Esophagus squamous epithelium (tissue), 5 donors: ENCODE measurements at regions not wholly inside any gene's neighbourhood (a gene's known extent, or its start where the extent isn't known, plus 50 kb on each side); places are given as distances from the start of the nearest gene placed in this dataset.
"Not testable (repeated sequence)": the region's sequence is repeated elsewhere in the genome, so short reads cannot be mapped to it uniquely, and the experiment has no call there.

Source experiments
- DNase-seq: peaks from one replicate; lab custom pipeline; 2025; lab: John Stamatoyannopoulos, UW
- H3K27ac ChIP-seq, 4 donors: fragments of 200-600 bp; sonication (generic); one replicate each; pipeline ENCODE4 v1.5.1; 2016 to 2019; ENCODE audit warnings: mild to moderate bottlenecking in 1 of 4
- H3K27me3 ChIP-seq, 4 donors: fragments of 200-600 bp; sonication (generic); 1 replicate in 3 of 4; 2 replicates in 1 of 4; pipeline versions ENCODE4 v1.5.1 to v1.6.0; 2017 to 2021; ENCODE audit warnings: antibody characterized with exemption in 1 of 4
- H3K36me3 ChIP-seq, 3 donors: fragments of 200-600 bp; sonication (generic); one replicate each; pipeline ENCODE4 v1.5.1; 2016 to 2019
- H3K4me1 ChIP-seq, 3 donors: fragments of 200-600 bp; sonication (generic); one replicate each; pipeline ENCODE4 v1.5.1; 2017 to 2019
- H3K4me3 ChIP-seq, 4 donors: fragments of 200-600 bp; sonication (generic); 1 replicate in 3 of 4; 2 replicates in 1 of 4; pipeline ENCODE4 v1.5.1; 2016 to 2019; ENCODE audit warnings: mild to moderate bottlenecking in 2 of 4, moderate library complexity in 1 of 4
- H3K9me3 ChIP-seq, 3 donors: fragments of 200-600 bp; sonication (generic); one replicate each; pipeline ENCODE4 v1.5.1; 2016 to 2019
- CTCF ChIP-seq, 6 experiments: fragments of 450-650 bp in 4 of 6; fragments of 200-600 bp in 2 of 6; sonication (generic) in 2 of 6; IDR thresholded peaks; one replicate each; pipeline ENCODE4 v1.5.1; 2016 to 2019; ENCODE audit warnings: antibody characterized with exemption in 6 of 6, mild to moderate bottlenecking in 4 of 6, moderate library complexity in 4 of 6
- POLR2A ChIP-seq, 4 donors: fragments of 450-650 bp; IDR thresholded peaks; one replicate each; pipeline ENCODE4 v1.6.1; 2017; ENCODE audit warnings: antibody characterized with exemption in 4 of 4, mild to moderate bottlenecking in 4 of 4, moderate library complexity in 3 of 4
- WGBS, 2 donors: methylation state at CpG; one replicate each; pipeline ENCODE4 v1.1.5; 2018; 5-methylcytosine and 5-hydroxymethylcytosine counted together
- intact Hi-C: fragments of 100-400 bp; cut with DNase I; formaldehyde crosslinking; loops from one replicate; pipeline ENCODE4 v1.15.0; 2022
- donor health status: DM: yes; HTN: yes; CAD: no.

- WGBS, 2 donors, result 40 to 50% methylated on average over 1 of the region's 1 CpG
- Histone ChIP-seq H3K27ac (no peak overlapping the region), H3K4me1 (no peaks in the 10 kb centered on the region), H3K4me3 (no peak overlapping the region), H3K9me3 (no peaks in the 10 kb centered on the region), H3K36me3 (no peaks in the 10 kb centered on the region), H3K27me3 (no peaks in the 10 kb centered on the region)
- intact Hi-C loops, result no loop called here
- TF ChIP-seq CTCF (IDR thresholded peaks at IDR 0.05) (no peak), POLR2A (IDR thresholded peaks at IDR 0.05) (no peak)
- DNase-seq, result no peak
Observed at GRCh38 chr6:86079938-86080337, 437.3 kb upstream of the SYNCRIP start.

- Histone ChIP-seq H3K4me1 (no peaks in the 10 kb centered on the region), H3K4me3 (no peak overlapping the region), H3K27me3 (no peaks in the 10 kb centered on the region), H3K27ac (no peak overlapping the region), H3K36me3 (no peaks in the 10 kb centered on the region), H3K9me3 (peaks cover 0 to 9% (median 0%) of the 10 kb centered on the region in 3 donors)
- intact Hi-C loops, result no loop called here
- TF ChIP-seq CTCF (IDR thresholded peaks at IDR 0.05), result no peak
- no peak for TF ChIP-seq POLR2A (IDR thresholded peaks at IDR 0.05)
- DNase-seq, result no peak
Observed at GRCh38 chr6:86070151-86070550, 427.5 kb upstream of the SYNCRIP start.

- H3K27ac ChIP-seq, DNase-seq: not testable (repeated sequence)
- 83% methylated on average over 3 of the region's 3 CpGs for WGBS, 2 donors
Observed at GRCh38 chr6:86065002-86065401, 422.3 kb upstream of the SYNCRIP start.

GRCh38 chr6:86057293-86057980 lies 414.8 kb upstream of the SYNCRIP start:
- H3K4me3 ChIP-seq, H3K9me3 ChIP-seq, DNase-seq, H3K36me3 ChIP-seq, H3K27me3 ChIP-seq, H3K4me1 ChIP-seq, H3K27ac ChIP-seq, intact Hi-C loops: not testable (repeated sequence)
- 65 to 84% methylated on average over 7 to 11 of the region's 18 CpGs for WGBS, 2 donors

More at GRCh38 chr6:86065002-86065401, 422.3 kb upstream of the SYNCRIP start:
- H3K36me3 ChIP-seq, H3K27me3 ChIP-seq, H3K4me3 ChIP-seq, intact Hi-C loops, H3K4me1 ChIP-seq: not testable (repeated sequence)
- peaks cover 0 to 12% (median 0%) of the 10 kb centered on the region in 3 donors for H3K9me3 ChIP-seq

GRCh38 chr6:86045038-86045437 lies 402.4 kb upstream of the SYNCRIP start:
- no peaks in the 10 kb centered on the region for H3K9me3 ChIP-seq
- H3K27ac ChIP-seq, result no peak overlapping the region
- H3K4me3 ChIP-seq, result no peak overlapping the region
- intact Hi-C loops, result no loop called here
- TF ChIP-seq POLR2A (IDR thresholded peaks at IDR 0.05) (no peak), CTCF (IDR thresholded peaks at IDR 0.05) (no peak)
- no peaks in the 10 kb centered on the region for H3K36me3 ChIP-seq
- no peaks in the 10 kb centered on the region for H3K27me3 ChIP-seq
- DNase-seq, result no peak
- H3K4me1 ChIP-seq, result no peaks in the 10 kb centered on the region

GRCh38 chr6:86042214-86042613 lies 399.5 kb upstream of the SYNCRIP start:
- Histone ChIP-seq H3K27me3 (no peaks in the 10 kb centered on the region), H3K4me3 (no peak overlapping the region), H3K4me1 (no peaks in the 10 kb centered on the region), H3K9me3 (no peaks in the 10 kb centered on the region), H3K27ac (no peak overlapping the region), H3K36me3 (no peaks in the 10 kb centered on the region)
- intact Hi-C loops, result no loop called here
- TF ChIP-seq CTCF (IDR thresholded peaks at IDR 0.05) (no peak), POLR2A (IDR thresholded peaks at IDR 0.05) (no peak)
- DNase-seq, result no peak
